Endothelial cell of umbilical vein (primary cell): ENCODE measurements at regions not wholly inside any gene's neighbourhood (a gene's known extent, or its start where the extent isn't known, plus 50 kb on each side); places are given as distances from the start of the nearest gene placed in this dataset.

ENCODE experiments used
- BruUV-seq: library from RNA; stranded (reverse); fragments of 400-500 nt; replicated peaks from 2 replicates; lab custom pipeline; 2021; lab: Mats Ljungman, UMichigan
- CTCF ChIA-PET: fragments of 300-600, 350-600 bp; sonication (Branson Sonifier 250); formaldehyde crosslinking; loops from one replicate; lab custom pipeline; 2021; ENCODE audit warnings: antibody characterized with exemption, inconsistent platforms; lab: Charles Lee
- POLR2A ChIA-PET: fragments of 300-600, 350-600 bp; sonication (Branson Sonifier 250); formaldehyde crosslinking; loops from one replicate; lab custom pipeline; 2021; ENCODE audit warnings: antibody characterized with exemption, inconsistent platforms; lab: Charles Lee
- DNase-seq: peaks from one replicate; pipeline ENCODE4 v3.0.0-alpha.2; 2011; ENCODE audit warnings: low read depth, low spot score
- FAIRE-seq: peaks from 2 replicates; lab custom pipeline; 2011; peaks lifted over from hg19 to GRCh38; lab: Jason Lieb, UNC
- H2AFZ ChIP-seq: 2 replicates; pipeline ENCODE4 v1.6.0; 2012; ENCODE audit warnings: low read depth, low read length, control low read depth, inconsistent platforms
- H3K27ac ChIP-seq: 2 replicates; pipeline ENCODE4 v1.5.1; 2011; ENCODE audit warnings: low read depth, mild to moderate bottlenecking, control low read depth, low read length, moderate library complexity; ENCODE audit not compliant: insufficient read depth
- H3K27me3 ChIP-seq, 2 experiments: 2 replicates each; pipeline versions ENCODE4 v1.6.0 to v1.6.1; 2011; ENCODE audit warnings: low read length in 2 of 2, mixed read lengths in 1 of 2; ENCODE audit not compliant: control insufficient read depth in 2 of 2, insufficient read depth in 2 of 2
- H3K36me3 ChIP-seq, 2 experiments: 2 replicates in 1 of 2; 3 replicates in 1 of 2; pipeline ENCODE4 v1.5.1; 2011; ENCODE audit warnings: low read length in 2 of 2, mild to moderate bottlenecking in 1 of 2, moderate library complexity in 1 of 2; ENCODE audit not compliant: control insufficient read depth in 2 of 2, insufficient read depth in 2 of 2; ENCODE audit errors: extremely low read depth in 1 of 2
- H3K4me1 ChIP-seq: 3 replicates; pipeline ENCODE4 v1.5.1; 2011; ENCODE audit warnings: mild to moderate bottlenecking, low read length; ENCODE audit not compliant: control insufficient read depth, insufficient read depth; ENCODE audit errors: extremely low read depth
- H3K4me2 ChIP-seq: 2 replicates; pipeline ENCODE4 v1.6.1; 2011; ENCODE audit warnings: low read length, control low read depth, mixed read lengths; ENCODE audit not compliant: insufficient read depth
- H3K4me3 ChIP-seq, 3 experiments: fragments of 200-600 bp in 1 of 3; sonication (generic), shearing (Covaris generic) in 1 of 3; replicated peaks in 1 of 3; 2 replicates each; pipeline ENCODE4 v1.5.1; 2011 to 2016; ENCODE audit warnings: control low read depth in 3 of 3, low read length in 3 of 3, mild to moderate bottlenecking in 2 of 3, inconsistent platforms in 1 of 3, low read depth in 1 of 3, moderate library complexity in 1 of 3; ENCODE audit not compliant: insufficient read depth in 1 of 3
- H3K79me2 ChIP-seq: 2 replicates; pipeline ENCODE4 v1.6.0; 2012; ENCODE audit warnings: low read length, inconsistent platforms; ENCODE audit not compliant: control insufficient read depth, insufficient read depth
- H3K9ac ChIP-seq: replicated peaks from 2 replicates; pipeline ENCODE3; 2011; ENCODE audit warnings: low read length, control low read depth; ENCODE audit not compliant: insufficient read depth; ENCODE audit errors: extremely low read depth
- H3K9me1 ChIP-seq: replicated peaks from 3 replicates; pipeline ENCODE4 v1.6.0; 2011; ENCODE audit warnings: mild to moderate bottlenecking, low read length; ENCODE audit not compliant: control insufficient read depth, insufficient read depth; ENCODE audit errors: extremely low read depth
- H3K9me3 ChIP-seq: replicated peaks from 2 replicates; pipeline ENCODE4 v1.5.1; 2012; ENCODE audit warnings: low read length, inconsistent platforms; ENCODE audit not compliant: control insufficient read depth, insufficient read depth
- H4K20me1 ChIP-seq: replicated peaks from 2 replicates; pipeline ENCODE3; 2011; ENCODE audit warnings: mild to moderate bottlenecking, low read length; ENCODE audit not compliant: control insufficient read depth, insufficient read depth; ENCODE audit errors: extremely low read depth
- CTCF ChIP-seq, 2 donors: IDR thresholded peaks; 1 replicate in 1 of 2; 2 replicates in 1 of 2; pipeline ENCODE4 v1.5.1; 2011; ENCODE audit warnings: low read length in 2 of 2, mild to moderate bottlenecking in 2 of 2, moderate library complexity in 2 of 2, control low read depth in 1 of 2, inconsistent platforms in 1 of 2, low read depth in 1 of 2; ENCODE audit not compliant: insufficient read depth in 1 of 2; ENCODE audit errors: extremely low read depth in 1 of 2
- EZH2 ChIP-seq: IDR thresholded peaks from 2 replicates; pipeline ENCODE4 v1.6.1; 2012; ENCODE audit warnings: borderline replicate concordance, low read depth, mild to moderate bottlenecking, moderate library complexity, low read length, inconsistent platforms; ENCODE audit not compliant: severe bottlenecking
- FOS ChIP-seq: IDR thresholded peaks from 2 replicates; pipeline ENCODE4 v1.6.1; 2011; ENCODE audit warnings: mild to moderate bottlenecking, low read length, moderate library complexity, borderline replicate concordance; ENCODE audit not compliant: insufficient read depth
- GATA2 ChIP-seq: IDR thresholded peaks from 2 replicates; pipeline ENCODE4 v1.7.0; 2011; ENCODE audit warnings: low read depth, mild to moderate bottlenecking, moderate library complexity, mixed read lengths, low read length; ENCODE audit not compliant: insufficient read length, insufficient read depth
- JUN ChIP-seq: IDR thresholded peaks from 2 replicates; pipeline ENCODE4 v1.6.1; 2011; ENCODE audit warnings: borderline replicate concordance, low read depth; ENCODE audit not compliant: insufficient read length, insufficient read depth
- MYC ChIP-seq: IDR thresholded peaks from one replicate; pipeline ENCODE4 v1.6.1; 2011; ENCODE audit warnings: mild to moderate bottlenecking, low read depth, low read length
- POLR2A ChIP-seq: IDR thresholded peaks from 2 replicates; pipeline ENCODE4 v1.6.1; 2012; ENCODE audit warnings: low read depth, mild to moderate bottlenecking, control low read depth, low read length
- POLR2AphosphoS5 ChIP-seq: IDR thresholded peaks from 2 replicates; pipeline ENCODE4 v1.6.1; 2012; ENCODE audit warnings: low read depth, mild to moderate bottlenecking, control low read depth, low read length, moderate library complexity; ENCODE audit not compliant: insufficient read depth
- dilution Hi-C: fragments of 300-500 bp; cut with MboI; formaldehyde crosslinking; loops from one replicate; pipeline ENCODE4 v1.15.0; 2019; ENCODE audit warnings: low sequenced_read_pairs; ENCODE audit not compliant: extremely low pct_ligation_motif_present
- intact Hi-C: fragments of 100-400 bp; cut with micrococcal nuclease; formaldehyde crosslinking; loops from one replicate; pipeline ENCODE4 v1.10.0; 2022
- TF ChIP-seq, protein P1 (sequence below): IDR thresholded peaks from 2 replicates; pipeline ENCODE4 v1.6.1; 2011; ENCODE audit not compliant: insufficient read depth, insufficient read length

DNA sequence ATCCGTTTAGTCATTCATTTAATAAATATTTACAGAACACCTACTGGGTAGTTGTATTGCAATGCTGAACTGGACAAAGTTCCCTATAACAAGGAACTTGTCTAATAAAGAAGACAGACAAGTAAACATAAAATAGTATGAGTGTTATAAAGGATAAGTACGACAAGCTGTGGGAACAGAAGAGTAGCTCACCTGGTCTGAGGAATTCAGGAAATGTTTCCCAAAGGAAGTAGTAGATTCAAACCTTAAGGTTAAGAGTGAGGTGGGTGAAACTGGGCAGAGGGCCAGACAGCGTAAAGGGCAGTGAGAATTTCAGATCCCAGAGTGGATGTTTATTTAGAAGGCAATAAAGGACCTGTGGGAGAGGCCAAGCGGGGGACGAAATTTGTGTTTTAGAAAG lies 72.3 kb upstream of the CD2AP start:
- POLR2A ChIA-PET = no interaction called here
- no peak overlapping the region for H2AFZ ChIP-seq
- FAIRE-seq = no peak
- DNase-seq = no peak
- no TSS peak for BruUV-seq
- H3K36me3 ChIP-seq = no peaks in the 10 kb centered on the region
- dilution Hi-C loops (no loop called here), intact Hi-C loops (no loop called here)
- H3K4me3 ChIP-seq = no peak overlapping the region
- no peaks in the 10 kb centered on the region for H3K79me2 ChIP-seq
- no peaks in the 10 kb centered on the region for H3K9me3 ChIP-seq
- H3K27ac ChIP-seq = no peak overlapping the region
- TF ChIP-seq POLR2A (no peak), POLR2AphosphoS5 (no peak), FOS (no peak), CTCF (IDR thresholded peaks at IDR 0.05; ENCODE audit: extremely low read depth in 1 of 2, insufficient read depth in 1 of 2, low read depth in 1 of 2, low read length in 2 of 2) (no peak), EZH2 (no peak), JUN (no peak), GATA2 (no peak), MYC (no peak)
- TF ChIP-seq, protein P1, sequence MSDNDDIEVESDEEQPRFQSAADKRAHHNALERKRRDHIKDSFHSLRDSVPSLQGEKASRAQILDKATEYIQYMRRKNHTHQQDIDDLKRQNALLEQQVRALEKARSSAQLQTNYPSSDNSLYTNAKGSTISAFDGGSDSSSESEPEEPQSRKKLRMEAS = no peak
- no peak overlapping the region for H3K4me2 ChIP-seq
- H3K9me1 ChIP-seq = no peaks in the 10 kb centered on the region
- no peaks in the 10 kb centered on the region for H3K4me1 ChIP-seq
- no peaks in the 10 kb centered on the region for H4K20me1 ChIP-seq
- H3K9ac ChIP-seq = no peak overlapping the region
- no peaks in the 10 kb centered on the region for H3K27me3 ChIP-seq
- CTCF ChIA-PET = no interaction called here
